Fibroblast of the conjunctiva (primary cell): ENCODE measurements at regions not wholly inside any gene's neighbourhood (a gene's known extent, or its start where the extent isn't known, plus 50 kb on each side); places are given as distances from the start of the nearest gene placed in this dataset.

Experiments used
- DNase-seq: peaks from one replicate; pipeline ENCODE4 v3.0.0-alpha.2; 2010; ENCODE audit warnings: low read depth

DNA sequence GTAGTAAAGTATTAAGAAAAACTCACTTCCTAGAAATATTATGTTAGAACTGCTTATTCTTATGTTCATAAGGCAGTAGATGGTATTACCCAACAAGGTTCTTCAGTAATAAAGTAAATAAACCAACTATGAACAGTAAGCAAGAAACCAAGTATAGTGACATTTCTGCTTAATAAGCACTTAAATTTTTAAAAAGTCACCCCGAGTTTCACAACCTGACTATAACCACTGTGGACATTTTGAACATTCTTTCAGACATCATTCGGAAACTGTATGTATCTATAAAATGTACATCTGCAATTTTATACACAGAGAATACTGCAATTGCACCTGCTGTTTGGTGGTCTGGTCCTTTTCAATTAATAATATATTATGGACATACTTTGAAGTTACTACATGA, 1073.6 kb downstream of the XPNPEP1 start:
- no peak for DNase-seq

DNA sequence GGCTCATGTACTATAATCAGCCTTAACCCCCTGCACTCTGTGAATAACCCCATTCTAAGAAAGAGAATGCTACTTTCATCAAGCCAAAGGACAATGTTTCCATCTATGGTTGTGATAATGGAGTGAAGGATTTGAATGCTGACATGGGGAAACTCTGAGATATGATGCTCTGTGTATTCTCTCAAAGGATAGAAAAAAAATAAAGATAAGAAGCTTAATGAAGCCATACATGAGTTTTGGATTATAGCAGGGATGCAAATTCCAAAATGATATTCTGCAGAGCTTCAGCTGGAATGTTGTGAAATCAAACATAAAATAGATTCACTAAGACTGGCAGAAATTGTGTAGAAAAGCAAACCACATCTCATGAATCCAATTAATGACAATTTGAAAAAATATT, 1074.1 kb downstream of the XPNPEP1 start:
- no peak for DNase-seq

DNA sequence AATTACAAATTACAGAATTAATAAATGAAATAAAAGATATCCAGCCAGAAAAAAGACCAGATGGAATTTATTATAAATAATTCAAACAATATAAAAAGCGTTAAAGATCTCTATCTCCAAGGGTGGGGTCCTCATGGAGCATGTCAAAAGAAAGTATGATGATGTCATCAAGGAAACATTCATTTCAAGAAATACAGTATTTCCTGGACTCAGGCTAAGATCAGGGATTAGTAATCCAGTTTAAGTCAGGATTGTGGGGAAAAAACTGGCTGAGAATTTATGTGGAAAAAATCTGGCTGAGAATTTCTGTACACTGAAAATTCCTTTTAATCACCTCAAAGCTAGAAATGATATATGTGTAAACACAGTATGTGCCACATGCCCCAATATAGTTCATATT, 1075.3 kb downstream of the XPNPEP1 start:
- no peak for DNase-seq

DNA sequence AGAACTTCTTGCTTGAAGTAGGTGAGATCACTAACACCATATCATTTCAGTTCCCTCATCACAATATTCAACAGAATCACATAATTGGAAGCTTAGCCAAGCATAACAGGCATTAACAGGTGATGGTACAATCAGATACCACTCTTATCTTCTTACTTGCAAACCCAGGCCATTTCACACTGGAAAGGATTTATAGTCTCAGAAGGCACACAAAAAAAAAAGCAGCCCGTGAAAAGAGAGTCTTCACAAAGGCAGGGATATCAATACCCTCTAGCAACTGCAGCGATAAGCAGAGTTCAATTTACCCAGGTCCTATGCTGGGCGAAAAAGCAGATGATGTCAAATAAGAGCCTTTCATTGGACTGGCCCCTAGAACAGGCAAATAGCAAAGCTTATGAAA, 1082.4 kb downstream of the XPNPEP1 start:
- DNase-seq = no peak

DNA sequence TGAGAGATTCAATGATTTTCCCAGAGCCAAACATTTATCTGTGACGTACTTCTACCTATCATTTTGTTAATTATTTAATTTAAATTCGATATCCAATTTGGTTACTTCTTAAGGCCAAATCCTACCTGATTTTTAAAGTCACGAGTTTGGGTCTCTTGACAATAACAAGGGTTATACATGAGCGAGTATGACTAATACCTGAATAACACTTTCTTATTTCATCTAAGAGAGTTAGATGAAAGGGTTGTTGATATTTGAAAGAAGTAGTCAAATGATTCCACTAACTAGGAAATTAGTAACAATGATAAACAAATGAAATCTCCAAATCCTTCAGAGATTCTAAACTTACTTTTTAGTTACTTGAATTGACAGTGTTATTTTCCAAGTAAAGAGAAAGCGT, 1086.9 kb downstream of the XPNPEP1 start:
- DNase-seq = no peak

DNA sequence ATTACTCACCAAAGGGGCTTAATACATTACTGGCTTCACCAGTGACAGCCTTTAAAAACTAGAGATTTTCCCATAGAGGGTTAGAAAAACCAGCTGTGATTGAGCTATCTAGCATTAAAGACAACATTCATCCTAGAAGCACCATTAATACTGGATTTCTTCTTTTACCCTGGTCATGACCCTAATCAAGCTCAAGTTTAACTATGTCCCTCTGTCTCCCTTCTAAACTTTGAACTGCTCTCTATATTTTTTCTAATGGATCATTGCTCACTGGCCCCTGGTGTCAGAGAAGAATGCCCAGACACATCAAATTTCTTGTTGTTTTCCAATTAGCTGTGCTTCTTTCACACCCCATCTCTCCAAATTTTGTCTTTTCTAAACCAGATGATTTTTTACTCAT, 1101.3 kb downstream of the XPNPEP1 start:
- no peak for DNase-seq

DNA sequence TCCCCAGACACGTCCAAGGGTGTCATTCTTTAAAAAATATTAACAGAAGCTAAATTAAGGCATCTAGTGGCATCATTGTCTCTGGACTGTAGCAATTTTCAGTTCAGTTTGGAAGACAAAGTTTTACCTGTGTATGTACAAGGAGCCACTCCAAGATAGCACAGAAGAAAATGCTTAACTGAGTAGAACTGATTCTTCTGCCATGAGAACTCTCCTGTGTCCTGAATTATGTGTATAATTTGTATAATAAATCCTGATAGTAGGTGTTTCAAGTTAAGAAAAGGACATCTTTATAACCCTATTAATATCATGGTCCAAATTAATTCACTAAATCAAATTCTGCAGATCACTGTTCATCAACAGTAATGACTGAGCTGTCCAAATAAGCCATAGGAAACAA, 1104.0 kb downstream of the XPNPEP1 start:
- no peak for DNase-seq

DNA sequence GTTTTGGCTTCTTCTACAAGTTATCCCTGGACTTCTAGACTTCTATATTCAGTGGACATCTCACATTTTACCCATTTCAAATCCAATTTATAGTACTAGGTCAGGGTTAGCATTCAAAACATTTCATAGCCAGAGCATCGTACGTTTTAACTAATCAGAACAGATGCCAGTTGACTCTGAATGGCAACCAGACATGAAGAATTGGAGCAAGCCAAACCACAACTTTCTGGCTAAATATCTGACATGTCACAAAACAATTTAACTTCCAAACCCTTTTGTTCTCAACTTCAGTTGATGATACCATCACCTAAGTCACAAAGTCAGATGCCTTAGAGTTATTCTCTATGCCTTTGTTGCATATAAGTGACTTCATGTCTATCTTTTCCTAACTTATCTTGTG, 1105.7 kb downstream of the XPNPEP1 start:
- no peak for DNase-seq

DNA sequence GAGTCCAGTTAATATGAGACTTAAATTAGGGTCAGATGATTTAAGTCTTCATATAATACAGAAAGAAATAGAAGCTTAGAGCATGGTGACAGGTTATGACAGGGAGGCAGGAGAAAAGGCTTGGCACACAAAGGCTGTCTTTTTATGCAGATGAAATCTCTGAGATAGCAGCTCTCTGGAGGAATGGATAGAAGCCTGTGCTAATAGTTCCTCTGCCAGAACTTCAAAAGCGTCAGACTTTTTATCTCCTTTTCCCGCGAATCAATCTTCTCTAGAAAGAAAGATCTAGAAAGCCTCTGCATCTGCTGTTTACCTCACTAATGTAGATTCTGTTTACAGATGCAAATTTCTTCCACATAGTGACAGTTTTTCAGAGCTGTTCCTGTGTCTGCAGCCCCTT, 1106.2 kb downstream of the XPNPEP1 start:
- DNase-seq = no peak

DNA sequence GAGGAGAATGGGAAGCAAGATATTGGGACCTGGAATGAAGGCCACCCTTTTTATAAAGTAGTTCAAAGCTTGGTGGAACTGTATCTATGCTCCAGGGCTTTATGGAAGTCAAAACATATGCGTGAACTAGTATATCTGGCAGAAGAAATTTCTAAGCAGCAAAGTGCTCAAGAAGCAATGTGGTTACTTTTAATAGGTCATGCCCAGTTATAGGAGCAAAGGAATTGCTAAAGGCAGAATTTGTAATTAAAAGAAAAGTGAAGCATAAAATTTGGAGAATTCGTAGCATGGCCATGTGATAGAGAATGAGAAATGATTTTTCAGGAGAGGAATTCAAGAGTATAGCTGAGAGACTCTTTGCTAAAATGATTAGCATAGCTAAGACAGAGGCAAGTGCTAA, 1110.4 kb downstream of the XPNPEP1 start:
- no peak for DNase-seq

DNA sequence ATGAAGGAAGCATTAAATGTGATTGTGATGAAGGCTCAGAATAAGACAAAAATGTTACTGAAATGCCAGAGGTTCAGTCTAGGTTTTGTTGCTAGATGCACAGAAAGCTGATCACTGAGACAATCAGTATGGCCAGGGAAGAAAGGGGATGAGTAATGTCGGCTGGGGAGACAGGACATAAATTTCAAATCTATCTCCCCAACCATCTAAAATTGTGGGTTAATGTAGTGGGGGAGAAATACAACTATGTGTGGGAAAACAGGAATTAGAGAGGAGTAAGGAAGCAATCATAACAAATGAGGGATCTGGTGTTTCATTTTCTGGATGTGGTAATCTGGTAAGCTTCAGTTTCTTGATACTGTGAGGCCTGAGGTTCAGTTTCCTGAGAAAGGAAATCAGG, 1111.0 kb downstream of the XPNPEP1 start:
- DNase-seq = no peak

DNA sequence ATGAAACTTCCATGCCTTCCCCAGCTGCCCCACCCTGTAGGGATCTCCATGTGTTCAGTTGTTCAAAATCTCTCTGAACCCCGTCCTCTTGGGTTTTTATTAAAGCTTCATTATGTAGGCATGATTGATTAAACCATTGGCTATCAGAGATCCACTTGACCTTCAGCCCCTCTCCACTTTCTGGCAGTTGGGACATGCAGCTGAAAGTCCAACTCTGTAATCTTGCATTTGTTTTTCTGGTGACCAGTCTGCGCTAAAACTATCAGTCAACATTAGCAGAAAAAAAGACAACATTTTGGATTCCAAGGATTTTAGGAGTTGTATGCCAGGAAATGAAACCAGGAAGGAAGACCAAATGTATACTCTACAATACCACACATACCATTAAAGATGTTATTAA, 1115.1 kb downstream of the XPNPEP1 start:
- DNase-seq = no peak

DNA sequence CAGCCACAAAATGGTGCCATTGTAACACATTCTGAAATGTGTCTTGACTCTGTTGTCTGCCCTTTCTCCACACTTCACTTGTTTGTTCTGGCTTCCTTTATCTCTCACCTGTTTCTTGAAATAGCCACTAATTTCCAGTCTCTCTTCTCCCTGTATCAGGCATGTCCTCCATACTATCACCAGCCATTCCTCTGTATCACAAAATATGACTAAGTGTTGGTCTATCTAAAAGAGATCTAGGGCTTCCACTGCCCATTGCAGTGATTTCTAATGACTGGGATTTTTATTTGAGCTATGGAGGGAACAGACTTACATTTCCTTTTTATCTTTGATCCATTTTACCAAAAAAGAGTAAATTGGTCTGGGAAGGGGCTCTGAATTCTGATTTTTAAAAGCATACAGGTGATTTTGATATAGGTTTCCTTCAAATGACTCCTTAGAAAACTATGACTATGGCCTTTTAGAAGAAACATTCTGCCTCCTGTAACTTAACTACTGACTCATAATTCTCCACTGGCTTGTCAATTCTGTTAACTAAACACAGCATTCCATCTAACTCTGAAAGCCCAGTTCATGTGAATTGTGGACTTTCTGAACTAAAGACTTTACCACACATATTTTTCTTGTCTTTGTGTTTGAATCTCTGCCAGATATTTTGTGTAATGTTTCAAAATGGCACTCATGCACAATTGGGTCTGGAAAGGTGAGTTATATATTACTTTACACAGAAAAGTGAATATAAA, 1121.4 kb downstream of the XPNPEP1 start:
- DNase-seq = no peak

DNA sequence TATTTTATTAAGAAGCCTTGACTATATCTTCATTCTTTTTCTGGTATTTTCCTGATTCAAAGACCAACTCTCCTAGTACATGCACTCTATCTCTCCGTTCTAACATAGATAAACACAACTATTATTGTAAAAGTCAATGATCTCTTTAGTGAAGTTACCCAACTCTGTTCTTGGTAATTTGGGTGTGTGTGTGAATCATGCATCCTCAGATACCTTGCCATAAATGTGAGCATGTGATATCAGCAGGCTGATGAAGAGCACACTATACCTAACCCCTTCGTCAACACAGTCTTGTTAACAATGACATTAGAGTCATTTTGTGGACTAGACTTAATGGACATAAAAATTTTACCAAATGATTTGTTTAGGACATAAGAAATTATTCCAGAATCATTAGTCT, 1122.1 kb downstream of the XPNPEP1 start:
- no peak for DNase-seq

DNA sequence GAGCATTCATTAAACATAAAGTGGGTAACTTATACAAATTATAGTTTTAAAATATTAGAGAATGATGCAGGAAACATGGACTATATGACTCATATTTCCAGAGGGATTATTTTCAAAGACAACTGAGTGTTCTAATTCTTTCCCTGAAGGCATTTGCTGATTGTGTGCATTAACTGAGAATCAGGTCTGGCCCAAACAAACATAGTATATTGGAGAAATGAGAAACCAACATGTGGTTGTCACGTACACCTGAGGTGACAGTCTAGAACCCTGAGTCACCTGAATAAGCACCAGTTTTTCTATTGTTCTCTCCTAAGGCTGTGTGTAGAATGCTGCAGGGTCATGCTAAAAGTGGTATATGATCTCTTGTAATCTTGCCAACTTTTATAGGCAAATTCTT, 1125.7 kb downstream of the XPNPEP1 start:
- no peak for DNase-seq

DNA sequence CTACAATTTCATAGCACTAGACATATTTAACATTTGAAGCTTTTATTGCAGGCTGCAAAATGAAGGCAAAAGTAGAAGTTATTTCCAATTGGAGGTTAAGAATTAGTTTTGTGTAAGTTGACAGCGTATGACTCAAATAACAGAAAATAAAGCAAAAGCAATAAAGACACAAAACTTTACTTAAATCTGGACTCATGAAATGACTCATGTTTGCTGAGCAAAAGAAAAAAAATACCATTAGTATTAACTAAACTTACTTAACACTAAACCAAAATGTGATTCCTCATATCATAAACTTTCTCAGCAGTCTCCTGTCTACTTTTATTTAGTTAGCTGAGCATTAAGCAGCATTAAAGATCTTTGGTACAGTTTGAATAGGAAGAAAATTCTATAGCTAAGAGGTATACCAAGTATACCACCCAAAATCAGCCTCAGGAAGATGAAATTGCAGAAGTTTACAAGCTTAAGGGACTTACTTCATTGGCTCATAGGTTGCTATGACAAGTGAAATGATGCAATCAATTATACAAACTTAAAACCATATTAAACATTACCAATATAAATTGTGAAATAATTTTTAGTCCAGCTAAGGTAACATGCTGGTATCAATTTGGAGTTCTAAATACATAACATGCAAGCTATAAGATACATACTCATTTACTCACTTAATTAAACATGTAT, 1131.4 kb downstream of the XPNPEP1 start:
- no peak for DNase-seq

DNA sequence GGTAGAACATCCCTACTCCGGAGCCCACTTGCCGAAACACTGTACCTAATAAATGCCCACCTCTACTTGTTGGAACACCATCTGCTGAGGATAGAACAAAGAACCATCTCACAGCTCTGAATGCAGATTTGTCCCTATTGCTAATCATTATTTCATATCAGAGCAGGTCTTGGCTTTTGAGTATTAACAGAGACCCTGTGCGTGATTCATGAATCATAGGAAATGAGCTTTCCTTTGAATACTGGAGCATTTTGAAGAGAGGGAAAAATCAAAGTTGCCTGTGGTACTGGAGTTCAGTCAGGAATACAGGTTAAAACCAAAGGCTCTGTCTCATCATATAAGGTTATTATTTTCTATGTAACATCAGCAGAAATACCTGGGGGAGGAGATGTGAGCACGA, 1132.3 kb downstream of the XPNPEP1 start:
- DNase-seq = no peak

DNA sequence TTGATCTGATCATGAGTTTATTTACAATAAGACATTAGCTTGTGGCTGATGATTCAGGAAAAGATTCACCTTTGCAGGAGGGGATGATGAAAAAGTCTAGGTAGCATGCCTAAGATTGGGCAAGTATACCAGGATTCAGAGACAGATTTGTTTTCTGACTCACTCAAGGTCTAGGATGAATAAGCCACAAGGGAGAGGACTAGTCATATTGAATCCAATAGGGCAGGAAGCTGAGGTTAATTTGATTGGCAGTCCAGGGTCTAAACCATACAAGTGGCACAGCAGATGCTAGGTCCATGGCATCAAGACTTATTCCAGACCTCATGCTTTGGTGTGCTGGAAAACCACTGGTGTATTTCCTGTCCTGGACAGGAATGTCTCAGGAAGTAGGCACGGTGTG, 1133.4 kb downstream of the XPNPEP1 start:
- DNase-seq = no peak

DNA sequence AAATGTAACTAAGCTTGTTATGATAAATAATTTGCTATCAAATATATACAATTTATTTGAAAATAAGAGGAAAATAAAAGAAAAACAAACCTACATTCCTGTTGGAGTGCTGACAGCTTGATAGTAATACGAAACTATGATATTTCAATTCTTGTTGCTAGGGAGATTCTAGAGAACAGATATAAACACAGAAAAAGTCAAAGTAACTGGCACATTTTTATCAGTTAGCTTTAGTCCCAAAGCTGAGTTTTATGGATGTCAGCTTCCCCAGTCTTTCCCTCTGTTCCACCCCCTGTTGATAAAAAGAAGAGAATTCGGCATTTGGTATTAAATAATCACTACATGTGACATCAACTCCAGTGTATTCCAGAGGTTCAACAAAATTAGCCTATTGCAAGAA, 1134.0 kb downstream of the XPNPEP1 start:
- no peak for DNase-seq

DNA sequence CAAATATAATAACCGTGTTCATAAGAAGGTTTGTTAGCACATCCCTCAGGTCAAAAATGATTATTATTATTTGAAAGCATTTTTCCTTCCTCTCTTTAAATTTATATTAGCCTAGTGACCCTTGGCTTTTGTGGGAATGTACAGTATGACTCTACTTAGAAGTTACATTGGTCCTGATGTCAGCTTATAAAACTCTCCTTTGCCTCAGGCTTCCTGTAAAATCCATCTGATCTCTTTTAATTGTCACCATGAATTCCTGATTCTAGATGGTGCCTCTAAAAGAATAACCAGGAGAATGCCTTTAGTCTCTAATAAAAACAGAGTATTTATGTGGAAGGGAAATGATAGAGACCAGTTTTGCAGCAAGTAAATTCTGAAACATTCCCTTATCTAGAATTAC, 1134.4 kb downstream of the XPNPEP1 start:
- no peak for DNase-seq

DNA sequence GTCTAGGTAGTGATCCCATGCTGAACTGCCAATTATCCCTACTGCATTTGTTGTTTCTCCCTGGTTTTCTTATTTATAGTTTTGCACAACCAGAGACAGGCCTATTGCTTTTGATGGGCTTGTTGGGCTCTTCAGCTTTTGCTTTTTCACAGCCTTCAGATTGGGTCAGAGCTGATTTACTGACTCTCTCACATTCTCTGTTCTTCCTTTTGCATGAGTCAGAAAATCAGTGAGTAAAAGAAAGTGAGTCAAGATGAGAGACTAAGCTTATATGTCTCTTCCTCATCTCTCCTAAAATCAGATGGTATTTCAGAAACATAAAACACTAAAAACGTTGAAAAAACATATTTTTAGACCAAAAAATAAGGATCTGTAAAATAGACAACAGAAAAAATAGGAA, 1135.4 kb downstream of the XPNPEP1 start:
- no peak for DNase-seq

DNA sequence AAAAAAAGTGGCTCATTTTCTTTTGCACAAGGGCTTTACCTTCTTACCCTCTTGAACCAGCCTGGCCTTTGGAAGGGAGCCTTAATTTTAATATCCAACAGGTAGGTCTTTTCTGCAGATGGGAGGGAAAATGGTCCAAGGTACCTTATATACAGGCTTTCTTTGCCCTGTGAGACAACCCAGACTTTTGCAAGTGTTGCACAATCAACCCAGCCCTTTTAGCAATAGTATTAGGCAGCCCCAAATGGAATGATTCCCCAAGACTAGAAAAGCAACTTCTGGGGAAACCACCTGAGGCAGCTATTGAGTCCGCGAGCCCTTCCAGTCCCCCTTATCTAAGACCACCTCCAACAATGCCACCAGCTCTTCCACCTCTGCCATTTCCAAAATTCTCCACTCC, 1138.3 kb downstream of the XPNPEP1 start:
- DNase-seq = no peak

DNA sequence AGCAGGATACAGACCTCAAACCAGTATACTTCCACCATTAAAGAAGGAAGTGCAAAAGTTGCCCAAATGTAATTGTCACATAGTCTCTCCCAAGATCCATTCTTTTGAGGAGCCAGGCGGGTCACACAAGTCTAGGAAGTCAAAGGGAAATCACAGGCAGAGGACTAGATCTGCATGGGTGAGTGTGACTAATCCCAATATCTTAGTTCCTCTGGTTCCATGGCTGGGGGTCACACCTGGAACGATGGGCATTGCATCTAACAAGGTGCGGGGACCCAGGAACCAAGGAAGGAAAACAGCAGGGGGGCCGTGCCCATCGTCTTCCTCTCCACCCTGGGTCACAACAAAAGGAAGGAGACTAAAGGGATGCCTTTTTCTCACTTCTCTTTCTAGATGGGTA, 1138.8 kb downstream of the XPNPEP1 start:
- no peak for DNase-seq

DNA sequence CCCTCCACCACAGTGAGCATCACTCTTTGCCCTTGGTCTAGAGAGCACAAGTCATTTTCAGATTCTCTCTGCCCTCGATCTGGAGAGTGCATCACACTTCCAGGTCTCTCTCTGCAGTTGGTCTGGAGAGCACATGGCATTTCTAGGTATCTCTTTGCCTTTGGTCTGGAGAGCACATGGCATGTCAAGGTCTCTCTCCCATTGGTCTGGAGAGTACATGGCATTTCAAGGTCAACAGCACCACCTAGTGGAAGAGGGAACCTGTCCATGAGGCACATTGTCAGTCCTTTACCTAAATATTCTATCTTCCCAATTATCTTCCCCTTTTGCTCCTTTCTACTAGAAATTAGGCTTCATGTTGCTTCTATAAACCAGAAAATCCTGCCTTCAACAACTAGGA, 1139.4 kb downstream of the XPNPEP1 start:
- peak; percentile 26 for DNase-seq
